ENCODE measurements at regions not wholly inside any gene's neighbourhood (a gene's known extent, or its start where the extent isn't known, plus 50 kb on each side); places are given as distances from the start of the nearest gene placed in this dataset.

- no peak for TF ChIP-seq CTCF (IDR thresholded peaks at IDR 0.05; ENCODE audit: borderline replicate concordance, extremely low read depth, low read length, poor library complexity, severe bottlenecking)
- TF ChIP-seq EZH2 (IDR thresholded peaks at IDR 0.05; ENCODE audit: borderline replicate concordance, low read depth, low read length, severe bottlenecking), result no peak
Observed at GRCh38 chr5:153153086-153153485, 337.4 kb upstream of the GRIA1 start.

Data from DND-41 (cell line).